ENCODE measurements at regions not wholly inside any gene's neighbourhood (a gene's known extent, or its start where the extent isn't known, plus 50 kb on each side); places are given as distances from the start of the nearest gene placed in this dataset.
"Not testable (repeated sequence)": the region's sequence is repeated elsewhere in the genome, so short reads cannot be mapped to it uniquely, and the experiment has no call there.

DNA sequence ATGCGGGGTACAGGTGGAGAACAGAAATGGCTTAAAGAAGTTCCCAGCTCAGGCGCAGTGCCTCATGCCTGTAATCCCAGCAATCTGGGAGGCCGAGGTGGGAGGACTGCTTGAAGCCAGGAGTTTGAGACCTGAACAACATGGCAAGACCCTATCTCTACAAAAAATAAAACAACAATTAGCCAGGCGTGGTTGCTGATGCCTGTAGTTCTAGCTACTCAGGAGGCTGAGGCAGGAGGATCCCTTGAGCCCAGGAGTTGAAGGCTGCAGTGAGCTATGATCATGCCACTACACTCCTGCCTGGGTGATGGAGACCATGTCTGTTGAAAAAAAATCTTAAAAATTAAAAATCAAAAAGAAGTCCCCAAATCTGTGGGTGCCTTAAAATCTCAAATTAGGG, 228.3 kb upstream of the WSB1 start:
- no peak for DNase-seq (ENCODE audit: low read depth)

DNA sequence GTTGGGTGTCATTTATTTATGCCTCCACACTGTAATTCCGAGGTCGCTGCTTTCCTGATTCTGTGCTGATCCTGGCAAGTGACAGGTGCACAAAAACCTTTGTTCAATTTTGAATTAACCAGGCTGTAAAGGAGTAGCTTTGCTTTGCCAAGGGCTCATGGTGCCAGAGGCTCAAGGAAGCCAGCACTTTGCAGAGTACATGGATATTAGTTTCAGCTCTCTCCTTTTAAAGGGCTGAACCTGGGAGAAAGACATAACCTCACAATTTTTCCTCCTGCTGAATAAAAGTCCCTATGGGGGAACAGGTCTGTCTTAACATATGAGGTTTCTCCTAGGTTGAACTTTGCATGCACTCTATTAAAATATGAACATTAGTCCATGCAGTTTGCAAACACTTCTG, 227.6 kb upstream of the WSB1 start:
- DNase-seq (ENCODE audit: low read depth) = no peak

DNA sequence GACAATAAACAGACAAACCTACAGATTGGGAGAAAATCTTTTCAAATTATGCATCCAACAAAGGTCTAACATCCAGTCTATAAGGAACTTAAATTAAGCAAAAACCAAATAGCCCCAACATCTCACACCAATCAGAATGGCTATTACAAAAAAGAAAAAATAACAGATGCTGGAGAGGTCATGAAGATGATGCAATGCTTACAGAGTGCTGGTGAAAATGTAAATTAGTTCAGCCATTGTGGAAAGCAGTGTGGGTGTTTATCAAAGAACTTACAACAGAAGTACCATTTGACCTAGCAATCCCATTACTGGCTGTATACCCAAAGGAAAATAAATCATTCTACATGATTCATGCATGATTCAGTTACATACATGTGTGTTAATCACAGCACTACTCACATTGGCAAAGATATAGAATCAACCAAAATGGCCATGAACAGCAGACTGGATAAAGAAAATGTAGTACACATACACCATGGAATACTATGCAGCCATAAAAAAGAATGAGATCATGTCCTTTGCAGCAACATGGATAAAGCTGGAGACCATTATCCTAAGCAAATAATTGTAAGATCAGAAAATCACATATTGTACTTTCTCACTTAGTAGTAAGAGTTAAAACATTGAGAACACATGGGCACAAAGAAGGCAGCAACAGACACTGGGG, 223.9 kb upstream of the WSB1 start:
- no peak for DNase-seq (ENCODE audit: low read depth)

DNA sequence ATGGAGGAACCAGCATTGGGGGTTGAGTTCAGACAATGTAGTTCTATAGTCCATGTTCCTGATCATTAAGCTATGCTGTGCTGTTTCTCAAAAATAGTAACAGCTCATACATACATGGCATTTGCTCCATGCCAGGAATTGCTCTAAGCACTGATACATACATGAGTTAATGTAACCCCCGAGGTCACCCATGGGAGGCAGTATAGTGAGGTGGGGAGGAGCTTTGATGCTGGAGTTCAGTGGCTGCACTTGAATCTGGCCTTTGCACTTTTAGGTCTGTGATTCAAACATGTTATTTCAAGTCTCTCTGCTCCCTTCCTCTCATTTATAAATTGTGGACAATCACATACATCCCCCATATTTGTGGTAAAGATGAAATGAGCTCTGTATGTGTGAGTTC, 223.1 kb upstream of the WSB1 start:
- no peak for DNase-seq (ENCODE audit: low read depth)

DNA sequence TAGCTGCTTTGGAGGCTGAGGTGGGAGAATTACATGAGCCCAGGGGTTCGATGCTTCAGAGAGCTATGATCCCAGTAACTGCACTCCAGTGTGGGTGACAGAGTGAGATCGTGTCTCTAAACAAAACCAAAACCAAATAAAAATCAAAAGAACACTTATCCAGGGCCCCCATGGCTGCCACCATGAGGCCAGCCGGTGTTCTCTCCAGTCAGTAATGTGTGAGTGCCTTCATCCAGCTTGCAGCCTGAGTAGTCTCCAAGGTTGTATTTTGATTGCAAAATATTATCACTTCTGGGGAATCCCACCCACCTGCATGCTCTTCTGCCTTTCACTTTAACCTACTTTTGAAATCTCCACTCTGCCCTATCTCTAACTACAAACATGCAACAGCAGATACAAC, 221.0 kb upstream of the WSB1 start:
- no peak for DNase-seq (ENCODE audit: low read depth)

DNA sequence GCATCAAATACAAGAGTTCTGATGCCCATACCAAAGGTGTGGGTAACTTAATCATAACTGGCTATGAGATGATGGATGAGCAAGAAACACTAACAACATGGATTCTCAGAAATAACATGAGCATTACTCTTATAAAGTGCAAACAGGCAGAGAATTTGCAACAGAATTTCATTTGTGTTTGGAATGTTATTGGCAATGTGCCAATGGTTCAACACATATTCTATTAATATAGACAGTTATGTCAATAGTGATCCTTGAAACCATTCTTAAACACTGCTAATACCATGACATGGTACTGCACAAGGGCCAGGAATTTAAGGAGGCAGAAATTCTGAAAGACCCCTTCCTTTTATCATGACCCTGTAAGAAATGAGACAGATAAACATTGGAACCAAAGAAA, 217.1 kb upstream of the WSB1 start:
- DNase-seq (ENCODE audit: low read depth) = no peak

DNA sequence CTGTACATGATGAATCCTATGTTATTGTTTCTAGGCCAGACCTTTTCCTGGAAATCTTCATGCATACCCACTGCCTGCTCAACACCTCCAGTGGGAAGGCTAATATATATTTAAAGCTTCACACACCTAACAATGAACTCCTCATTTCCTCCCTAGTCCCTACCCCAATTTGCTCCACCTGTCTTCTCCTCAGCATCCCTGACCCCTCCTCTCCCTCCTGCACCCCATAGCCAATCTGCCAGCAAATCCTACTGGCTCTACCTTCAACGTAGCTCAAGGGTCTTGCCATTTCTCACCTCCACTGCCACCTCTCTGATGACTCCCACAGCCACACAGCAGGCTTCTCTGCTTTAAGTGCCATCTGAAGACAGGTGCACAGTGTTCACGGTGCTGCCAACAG, 215.6 kb upstream of the WSB1 start:
- no peak for DNase-seq (ENCODE audit: low read depth)

DNA sequence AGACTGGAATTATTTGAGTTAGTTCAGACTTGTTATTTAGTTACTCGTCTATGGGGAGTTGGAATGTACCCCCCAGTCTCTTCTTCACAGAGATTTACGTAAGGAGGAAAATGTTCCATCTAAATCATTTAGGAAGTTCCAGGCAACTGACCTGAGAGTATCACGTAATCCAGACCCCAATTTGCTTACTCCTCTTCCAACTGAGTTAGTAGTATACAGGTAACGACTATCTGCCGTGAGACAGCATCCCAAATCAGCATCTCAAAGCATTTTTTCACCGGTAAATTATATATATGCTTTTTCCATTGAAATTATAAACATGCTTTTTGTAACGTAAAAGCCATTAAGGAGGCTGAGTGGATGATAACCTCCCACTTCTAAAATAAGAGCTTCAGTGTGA, 214.3 kb upstream of the WSB1 start:
- no peak for DNase-seq (ENCODE audit: low read depth)

DNA sequence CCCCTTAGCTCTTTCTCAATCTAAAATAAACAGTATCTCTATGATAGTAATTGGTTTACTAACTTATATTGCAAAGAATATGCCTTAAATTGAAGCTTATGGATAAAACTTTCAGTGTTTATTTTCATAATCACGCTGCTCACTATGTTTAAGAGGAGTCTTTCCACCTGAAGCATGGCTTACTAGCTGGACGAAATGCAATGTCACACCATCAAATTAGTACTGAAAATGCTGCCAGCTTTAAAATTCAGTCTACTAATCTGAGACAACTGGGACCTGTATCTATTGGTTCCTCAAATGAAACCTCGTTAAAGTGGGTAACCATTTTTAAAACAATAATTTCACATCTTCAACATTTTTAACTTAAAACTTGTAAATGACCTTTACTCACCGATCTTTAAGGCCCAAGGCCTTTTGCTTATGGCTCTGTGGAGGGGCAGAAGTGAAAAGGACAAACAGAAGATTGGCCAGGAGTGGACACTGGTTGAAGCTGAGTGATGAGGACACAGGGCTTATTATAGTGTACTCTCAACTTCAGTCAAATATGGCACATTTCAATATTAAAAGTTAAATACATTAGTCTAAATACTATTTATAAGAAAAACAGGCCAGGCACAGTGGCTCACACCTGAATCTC, 212.8 kb upstream of the WSB1 start:
- DNase-seq (ENCODE audit: low read depth) = no peak

DNA sequence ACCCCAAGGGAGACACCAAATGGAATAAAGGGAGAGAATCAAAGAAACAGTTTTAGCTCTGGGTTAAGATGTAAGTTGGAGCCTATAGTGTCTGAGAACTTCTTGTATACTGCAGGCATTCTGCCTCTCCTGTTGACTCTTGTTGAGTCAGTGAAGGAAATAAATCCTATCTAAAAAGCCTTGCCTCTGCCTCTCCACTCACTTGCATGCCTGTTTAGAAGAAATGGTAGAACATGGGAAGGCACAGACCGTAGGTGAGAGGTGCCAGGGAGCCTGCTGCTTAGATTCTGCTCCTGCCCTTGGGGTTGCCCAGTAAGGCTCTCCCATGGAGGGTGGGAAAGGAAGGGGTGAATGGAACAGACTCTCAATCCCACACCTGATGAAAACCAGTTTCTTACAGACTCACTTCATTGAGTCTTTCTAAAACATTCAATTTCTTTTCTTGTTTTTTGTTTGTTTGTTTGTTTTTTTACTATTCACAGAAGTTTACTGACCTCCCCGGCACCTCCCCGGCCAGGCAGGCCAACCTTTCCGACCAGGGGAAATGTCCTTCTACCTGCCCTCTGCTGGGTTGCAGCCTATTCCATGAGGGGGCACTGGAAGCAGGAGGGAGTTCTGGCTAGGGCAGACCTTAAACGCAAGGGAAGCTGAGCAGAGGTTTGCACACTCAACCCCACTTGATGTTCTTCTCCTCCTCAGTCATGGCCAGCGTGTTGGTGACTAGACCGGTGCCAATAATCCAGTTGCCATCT, 211.7 kb upstream of the WSB1 start:
- no peak for DNase-seq (ENCODE audit: low read depth)

DNA sequence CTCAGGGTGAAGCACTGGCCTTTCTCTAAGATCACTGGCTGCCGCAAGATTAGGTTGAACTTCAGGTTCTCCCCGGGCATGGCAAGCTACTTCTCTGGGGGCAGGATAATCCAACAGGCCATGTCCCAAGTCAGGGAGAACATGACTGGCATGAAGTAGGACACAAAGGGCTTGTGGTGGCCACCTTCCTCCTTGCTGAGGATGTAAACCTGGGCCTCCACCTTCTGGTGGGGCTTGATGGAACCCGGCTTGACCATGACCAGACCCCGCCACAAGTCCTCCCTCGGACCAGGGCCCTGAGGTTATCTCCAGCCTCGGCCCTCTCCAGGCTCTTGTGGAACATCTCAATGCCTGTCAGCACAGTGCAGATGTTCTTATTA, 211.1 kb upstream of the WSB1 start:
- DNase-seq (ENCODE audit: low read depth) = no peak

DNA sequence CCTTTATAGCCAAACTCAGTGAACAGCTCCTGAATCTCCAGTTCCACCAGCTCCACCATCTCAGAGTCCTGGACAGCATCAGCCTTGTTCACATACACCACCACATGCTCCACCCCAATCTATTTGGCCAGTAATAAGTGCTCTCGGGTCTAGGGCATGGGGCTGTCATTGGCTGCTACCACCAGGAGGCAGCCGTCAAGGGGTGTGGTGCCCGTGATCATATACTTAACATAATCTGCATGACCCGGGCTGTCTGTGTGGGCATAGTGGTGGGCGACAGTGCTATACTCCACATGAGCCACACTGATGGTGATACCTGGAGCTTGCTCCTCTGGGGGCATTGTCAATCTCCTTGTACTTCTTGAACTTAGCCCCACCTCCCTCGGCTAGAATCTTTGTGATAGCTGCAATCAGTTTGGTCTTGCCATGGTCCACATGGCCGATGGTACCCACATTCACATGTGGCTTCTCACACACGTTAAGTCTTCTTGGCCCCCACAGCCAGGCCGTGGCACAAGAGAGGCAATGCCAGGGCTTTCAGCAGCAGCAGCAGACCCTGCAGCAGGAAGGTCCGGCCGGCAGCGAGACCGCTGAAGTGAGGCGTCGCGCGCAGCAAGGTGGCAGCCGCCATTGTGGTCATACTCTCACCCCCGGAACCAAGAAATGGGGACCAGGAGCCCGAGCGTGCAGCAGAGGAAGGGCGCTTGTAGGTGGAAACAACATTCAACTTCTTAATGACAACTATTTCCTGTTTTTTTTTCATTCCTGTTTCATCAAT, 210.3 kb upstream of the WSB1 start:
- DNase-seq (ENCODE audit: low read depth) = no peak

DNA sequence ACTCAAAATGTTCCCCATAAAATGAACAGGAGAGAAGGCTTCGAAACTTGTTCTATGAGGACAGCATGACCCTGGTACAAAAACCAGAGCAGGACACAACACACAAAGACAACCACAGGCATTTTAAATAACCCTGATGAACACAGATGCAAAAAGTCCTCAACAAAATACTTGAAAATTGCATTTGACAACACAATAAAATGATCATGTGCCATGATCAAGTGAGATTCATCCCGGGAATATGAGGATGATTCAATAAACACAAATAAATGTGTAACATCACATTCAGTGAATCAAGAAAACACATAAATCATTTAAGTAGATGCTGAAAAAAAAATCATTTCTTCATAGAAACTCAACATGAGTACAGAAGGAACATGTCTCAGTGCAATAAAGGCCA, 208.4 kb upstream of the WSB1 start:
- DNase-seq (ENCODE audit: low read depth) = no peak

DNA sequence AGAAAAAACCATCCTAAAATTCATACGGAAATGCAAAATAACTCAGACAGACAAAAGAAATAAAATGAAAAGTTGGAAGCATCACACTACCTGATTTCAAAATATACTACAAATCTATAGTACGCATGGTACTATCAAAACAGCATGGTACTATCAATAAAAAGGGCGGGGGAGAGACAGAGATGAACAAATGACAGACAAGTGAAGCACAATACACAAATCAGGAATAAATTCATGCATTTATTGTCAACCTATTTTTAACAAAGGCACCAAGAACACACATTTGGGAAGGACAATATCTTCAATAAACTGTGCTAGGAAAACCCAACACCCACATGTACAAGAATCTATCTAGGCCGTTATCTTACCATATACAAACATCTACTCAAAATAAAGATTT, 207.4 kb upstream of the WSB1 start:
- no peak for DNase-seq (ENCODE audit: low read depth)

DNA sequence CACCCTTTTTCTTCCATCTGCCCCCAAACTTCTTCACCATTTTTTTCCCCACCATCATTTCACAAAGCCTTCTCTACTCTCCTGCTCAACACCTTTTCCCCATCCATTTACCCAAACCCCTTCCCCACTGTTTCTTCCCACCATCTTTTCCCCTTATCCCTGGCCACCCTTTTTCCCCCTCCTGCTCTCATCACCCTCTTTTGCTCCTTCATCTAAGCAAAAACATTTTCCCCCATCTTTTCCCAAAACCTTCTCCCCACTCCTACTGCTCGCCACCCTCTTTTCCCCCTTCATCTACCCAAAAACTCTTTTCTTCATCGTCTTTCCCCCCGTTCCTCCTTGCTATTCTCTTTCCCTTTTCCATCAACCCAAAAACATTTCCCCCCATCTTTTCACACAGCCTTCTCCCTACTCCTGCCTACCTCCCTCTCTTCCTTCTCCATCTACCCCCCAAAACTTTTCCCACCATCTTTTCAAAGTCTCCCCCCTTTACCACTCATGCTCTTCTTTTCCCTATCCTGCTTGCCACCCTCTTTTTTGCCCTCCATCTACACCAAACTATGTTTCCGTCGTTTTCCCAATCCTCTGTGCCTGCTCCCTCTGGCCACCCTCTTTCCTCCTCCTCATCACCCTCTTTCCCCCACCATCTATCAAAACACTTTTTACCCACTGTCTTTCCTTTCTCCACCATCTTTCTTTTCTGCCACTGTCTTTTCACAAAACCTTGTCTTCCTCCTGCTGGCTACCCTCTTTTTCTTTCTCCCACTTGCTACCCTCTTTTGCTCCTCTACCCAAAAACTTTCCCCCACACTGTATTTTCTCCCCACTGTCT, 205.8 kb upstream of the WSB1 start:
- DNase-seq (ENCODE audit: low read depth) = no peak

DNA sequence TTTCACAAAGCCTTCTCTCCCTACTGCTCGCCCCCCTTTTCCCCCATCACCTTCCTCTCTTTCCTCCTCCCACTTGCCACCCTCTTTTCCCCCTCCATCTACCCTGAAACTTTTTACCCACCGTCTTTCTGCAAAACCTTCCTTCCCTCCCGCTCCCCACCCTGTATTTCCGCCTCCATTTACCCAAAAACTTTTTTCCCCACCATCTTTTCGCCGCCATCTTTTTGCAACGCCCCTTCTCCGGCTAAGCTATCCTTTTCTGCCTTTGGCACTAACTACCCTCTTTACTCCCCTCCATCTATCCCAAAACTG, 205.2 kb upstream of the WSB1 start:
- no peak for DNase-seq (ENCODE audit: low read depth)

DNA sequence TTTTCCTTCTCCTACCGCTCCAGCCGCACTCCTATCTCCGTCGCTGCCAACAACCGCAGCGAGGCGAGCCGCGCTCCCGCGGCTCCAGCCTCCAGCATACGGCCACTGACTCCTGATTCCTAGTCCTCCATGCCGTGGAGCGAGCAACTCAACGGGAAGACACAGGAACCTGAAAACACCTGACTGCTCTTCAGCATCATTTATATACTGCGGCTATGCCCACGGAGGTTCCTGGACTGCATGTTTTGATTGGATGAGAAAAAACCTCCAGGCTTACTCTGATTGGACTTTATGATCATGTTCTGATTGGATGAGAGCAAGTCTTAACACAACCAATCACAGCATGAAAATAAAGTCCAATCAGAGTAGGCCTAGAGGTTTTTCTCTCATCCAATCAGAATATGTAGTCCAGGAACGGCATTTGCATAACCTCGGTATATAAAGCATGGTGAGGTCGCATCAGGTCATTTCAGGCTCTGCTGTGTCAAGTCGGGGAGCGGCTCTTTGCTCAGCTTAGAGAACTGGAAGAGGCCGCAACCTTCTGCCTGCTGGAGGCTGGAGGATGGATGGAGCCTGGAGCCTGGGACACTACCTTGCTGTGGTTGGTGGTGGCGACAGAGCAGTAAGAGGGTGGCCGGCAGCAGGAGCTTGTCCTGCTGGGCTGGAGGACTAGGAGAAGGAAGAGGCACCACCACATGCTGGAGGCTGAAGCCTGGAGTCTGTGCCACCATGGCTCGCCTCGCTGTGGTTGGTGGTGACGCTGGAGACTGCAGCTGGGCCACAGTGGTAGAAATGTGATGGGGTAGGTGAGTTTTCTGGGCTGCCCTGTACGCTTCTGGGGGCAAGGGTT, 204.6 kb upstream of the WSB1 start:
- not testable (repeated sequence) for DNase-seq (ENCODE audit: low read depth)

DNA sequence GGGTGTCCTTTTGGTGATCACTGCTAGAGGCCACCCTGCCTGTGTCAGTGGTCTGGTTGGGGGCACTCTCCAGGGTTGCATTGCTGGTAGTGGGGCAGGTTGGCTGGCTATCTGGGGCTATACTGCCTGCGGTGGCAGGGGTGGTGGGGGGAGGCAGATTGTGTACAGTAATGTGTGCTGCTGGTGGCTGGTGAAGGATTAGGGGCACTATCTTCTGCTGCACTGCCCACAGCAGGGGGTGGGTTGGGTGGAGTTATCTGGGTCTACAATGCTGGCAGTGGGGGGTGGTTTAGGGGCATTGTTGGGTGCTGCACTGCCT, 204.0 kb upstream of the WSB1 start:
- no peak for DNase-seq (ENCODE audit: low read depth)

DNA sequence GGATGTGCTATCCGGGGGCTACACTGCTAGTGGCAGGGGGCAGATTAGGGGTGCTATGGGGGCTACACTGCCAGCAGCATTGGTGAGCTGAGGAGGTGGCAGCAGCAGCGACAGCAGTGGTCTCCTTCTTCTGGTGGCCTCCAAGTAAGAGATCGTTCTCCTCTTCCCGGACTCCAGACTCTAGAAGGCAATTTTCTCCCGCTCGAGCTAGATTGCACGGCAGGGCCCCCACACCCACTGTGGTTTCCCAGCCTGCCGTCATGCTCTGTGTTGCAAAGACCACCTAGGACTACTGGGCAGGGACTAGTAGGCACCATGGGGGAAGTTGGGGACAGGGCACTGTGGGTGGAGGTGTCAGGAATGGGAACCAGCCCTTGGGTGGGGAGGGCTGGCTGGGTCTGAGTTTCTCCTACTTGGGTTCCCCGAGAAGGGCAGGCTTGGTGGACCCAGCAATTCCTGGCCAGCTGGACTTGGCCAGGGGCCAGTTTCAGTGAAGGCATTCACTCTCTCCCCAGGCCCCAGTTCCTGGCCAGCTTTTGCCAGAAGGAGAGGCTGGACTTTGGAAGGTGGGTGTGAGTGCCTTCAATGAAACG, 203.4 kb upstream of the WSB1 start:
- not testable (repeated sequence) for DNase-seq (ENCODE audit: low read depth)

DNA sequence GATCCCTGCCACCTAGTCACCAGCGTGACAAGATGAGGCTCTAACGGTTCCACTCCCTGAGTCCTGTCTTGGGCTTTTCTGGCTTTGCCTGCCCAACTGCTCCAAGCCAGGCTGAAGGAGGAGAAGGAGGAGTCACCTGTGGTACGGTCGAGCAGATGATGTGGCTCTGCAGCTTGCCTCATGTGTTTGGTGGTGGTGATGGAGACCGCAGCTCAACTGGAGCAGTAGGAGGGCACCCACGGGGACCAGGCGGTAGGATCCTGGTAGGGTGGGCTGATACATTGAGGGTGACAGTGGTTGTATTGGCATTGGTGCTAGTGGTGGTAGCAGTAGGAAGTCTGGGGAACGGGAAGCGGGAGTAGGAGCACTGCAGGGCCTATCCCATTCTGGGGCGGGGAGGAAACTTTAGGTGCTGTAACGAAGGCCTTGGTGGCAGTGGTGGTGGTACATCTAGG, 202.8 kb upstream of the WSB1 start:
- no peak for DNase-seq (ENCODE audit: low read depth)

DNA sequence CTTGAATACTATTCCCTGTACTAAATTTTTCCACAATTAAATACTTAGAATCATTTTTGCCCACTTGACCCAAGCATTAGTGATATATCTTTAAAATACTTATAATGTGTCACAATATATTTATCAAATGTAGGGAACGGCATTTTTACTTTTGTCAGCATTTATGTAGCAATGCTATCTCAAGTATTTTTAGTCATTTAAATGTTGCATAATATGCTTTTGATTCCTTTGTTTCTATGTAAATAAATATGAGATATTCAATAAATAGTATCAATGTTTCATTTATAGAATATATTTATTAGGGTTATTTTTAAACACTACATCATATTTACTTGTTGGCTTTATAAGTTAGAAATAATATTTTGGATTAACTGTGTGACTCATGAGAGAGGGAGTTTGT, 199.7 kb upstream of the WSB1 start:
- DNase-seq (ENCODE audit: low read depth) = not testable (repeated sequence)
